CD4-positive, alpha-beta T cell (primary cell): ENCODE measurements at regions not wholly inside any gene's neighbourhood (a gene's known extent, or its start where the extent isn't known, plus 50 kb on each side); places are given as distances from the start of the nearest gene placed in this dataset.

Experiments used
- ATAC-seq: fragments of 200-7000 bp; cut with Tn5 transposase; one replicate; pipeline ENCODE4 v1.10.0; 2022; ENCODE audit warnings: mild to moderate bottlenecking; ENCODE audit not compliant: poor library complexity
- CTCF ChIA-PET: fragments of 350-600 bp; sonication (Branson Sonifier 250); formaldehyde crosslinking; loops from one replicate; lab custom pipeline; 2021; ENCODE audit warnings: antibody characterized with exemption, inconsistent platforms; lab: Charles Lee
- POLR2A ChIA-PET: fragments of 350-600 bp; sonication (Branson Sonifier 250); formaldehyde crosslinking; loops from one replicate; lab custom pipeline; 2021; ENCODE audit warnings: antibody characterized with exemption, inconsistent platforms; lab: Charles Lee
- DNase-seq, 14 experiments: peaks; one replicate each; pipeline ENCODE4 v3.0.0-alpha.2; 2013 to 2020; ENCODE audit warnings: mixed read lengths in 2 of 14
- H3K27ac ChIP-seq, 2 donors: one replicate each; pipeline versions ENCODE4 v1.5.1 to v1.7.0; 2013; ENCODE audit warnings: low read length in 2 of 2, low read depth in 1 of 2, mild to moderate bottlenecking in 1 of 2
- H3K27me3 ChIP-seq, 2 experiments: 1 replicate in 1 of 2; 2 replicates in 1 of 2; pipeline versions ENCODE4 v1.6.1 to v1.7.0; 2013; ENCODE audit warnings: low read length in 2 of 2, control low read depth in 1 of 2, mild to moderate bottlenecking in 1 of 2, moderate library complexity in 1 of 2; ENCODE audit not compliant: insufficient read depth in 2 of 2, control insufficient read depth in 1 of 2
- H3K36me3 ChIP-seq: one replicate; pipeline ENCODE4 v1.6.1; 2013; ENCODE audit warnings: low read length, control low read depth; ENCODE audit not compliant: insufficient read depth
- H3K4me1 ChIP-seq: one replicate; pipeline ENCODE4 v1.6.1; 2013; ENCODE audit warnings: low read length, control low read depth; ENCODE audit not compliant: insufficient read depth
- H3K4me3 ChIP-seq: one replicate; pipeline ENCODE4 v1.5.1; 2013; ENCODE audit warnings: mild to moderate bottlenecking, low read length, moderate library complexity
- H3K9me3 ChIP-seq, 2 experiments: 1 replicate in 1 of 2; 2 replicates in 1 of 2; pipeline versions ENCODE4 v1.6.1 to v1.7.0; 2013; ENCODE audit warnings: low read length in 2 of 2, mild to moderate bottlenecking in 2 of 2, control low read depth in 1 of 2, moderate library complexity in 1 of 2; ENCODE audit not compliant: control insufficient read depth in 1 of 2, insufficient read depth in 1 of 2
- H3K27ac Mint-ChIP-seq: one replicate; pipeline ENCODE4 v1.8.0; 2020; ENCODE audit warnings: mixed read lengths
- H3K27me3 Mint-ChIP-seq: one replicate; pipeline ENCODE4 v1.8.0; 2021; ENCODE audit warnings: mixed read lengths
- H3K36me3 Mint-ChIP-seq: one replicate; pipeline ENCODE4 v1.8.0; 2021; ENCODE audit warnings: low read depth, mixed read lengths
- H3K4me1 Mint-ChIP-seq: one replicate; pipeline ENCODE4 v1.8.0; 2021; ENCODE audit warnings: low read depth, mixed read lengths
- H3K4me3 Mint-ChIP-seq: one replicate; pipeline ENCODE4 v1.8.0; 2020; ENCODE audit warnings: mild to moderate bottlenecking, mixed read lengths
- H3K9me3 Mint-ChIP-seq: one replicate; pipeline ENCODE4 v1.8.0; 2020; ENCODE audit warnings: mixed read lengths
- intact Hi-C, 2 experiments: fragments of 100-400 bp; cut with DNase I in 1 of 2; cut with micrococcal nuclease in 1 of 2; formaldehyde crosslinking; loops; one replicate each; pipeline versions ENCODE4 v1.15.1 to v1.9.0; 2023 to 2025; cut with DNase I, micrococcal nuclease
- TF ChIP-seq, protein P1 (sequence below): fragments of 200-600 bp; IDR thresholded peaks from one replicate; pipeline ENCODE4 v1.8.0; 2022; ENCODE audit warnings: antibody characterized with exemption, mild to moderate bottlenecking

GRCh38 chr1:57725318-57725717, 301.5 kb upstream of the DAB1 start:
- H3K27me3 Mint-ChIP-seq = no peaks in the 10 kb centered on the region
- DNase-seq = no peak
- Histone ChIP-seq H3K9me3 (no peaks in the 10 kb centered on the region), H3K36me3 (no peaks in the 10 kb centered on the region), H3K27ac (no peak overlapping the region), H3K4me3 (no peak overlapping the region), H3K27me3 (no peaks in the 10 kb centered on the region), H3K4me1 (no peaks in the 10 kb centered on the region)
- H3K36me3 Mint-ChIP-seq = no peaks in the 10 kb centered on the region
- intact Hi-C loops = no loop called here
- no peak overlapping the region for H3K27ac Mint-ChIP-seq
- H3K9me3 Mint-ChIP-seq = no peaks in the 10 kb centered on the region
- ATAC-seq = no peak
- ChIA-PET POLR2A (no interaction called here), CTCF (no interaction called here)
- H3K4me3 Mint-ChIP-seq = no peak overlapping the region
- no peaks in the 10 kb centered on the region for H3K4me1 Mint-ChIP-seq
- TF ChIP-seq, protein P1, sequence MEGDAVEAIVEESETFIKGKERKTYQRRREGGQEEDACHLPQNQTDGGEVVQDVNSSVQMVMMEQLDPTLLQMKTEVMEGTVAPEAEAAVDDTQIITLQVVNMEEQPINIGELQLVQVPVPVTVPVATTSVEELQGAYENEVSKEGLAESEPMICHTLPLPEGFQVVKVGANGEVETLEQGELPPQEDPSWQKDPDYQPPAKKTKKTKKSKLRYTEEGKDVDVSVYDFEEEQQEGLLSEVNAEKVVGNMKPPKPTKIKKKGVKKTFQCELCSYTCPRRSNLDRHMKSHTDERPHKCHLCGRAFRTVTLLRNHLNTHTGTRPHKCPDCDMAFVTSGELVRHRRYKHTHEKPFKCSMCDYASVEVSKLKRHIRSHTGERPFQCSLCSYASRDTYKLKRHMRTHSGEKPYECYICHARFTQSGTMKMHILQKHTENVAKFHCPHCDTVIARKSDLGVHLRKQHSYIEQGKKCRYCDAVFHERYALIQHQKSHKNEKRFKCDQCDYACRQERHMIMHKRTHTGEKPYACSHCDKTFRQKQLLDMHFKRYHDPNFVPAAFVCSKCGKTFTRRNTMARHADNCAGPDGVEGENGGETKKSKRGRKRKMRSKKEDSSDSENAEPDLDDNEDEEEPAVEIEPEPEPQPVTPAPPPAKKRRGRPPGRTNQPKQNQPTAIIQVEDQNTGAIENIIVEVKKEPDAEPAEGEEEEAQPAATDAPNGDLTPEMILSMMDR = no peak

- Mint-ChIP-seq H3K36me3 (no peaks in the 10 kb centered on the region), H3K9me3 (no peaks in the 10 kb centered on the region), H3K4me1 (no peaks in the 10 kb centered on the region), H3K27ac (no peak overlapping the region), H3K27me3 (no peaks in the 10 kb centered on the region), H3K4me3 (no peak overlapping the region)
- intact Hi-C loops = no loop called here
- no peak overlapping the region for H3K27ac ChIP-seq
- TF ChIP-seq, protein P1 = no peak
- ChIA-PET CTCF (no interaction called here), POLR2A (no interaction called here)
- no peak overlapping the region for H3K4me3 ChIP-seq
- no peaks in the 10 kb centered on the region for H3K9me3 ChIP-seq
- ATAC-seq (no peak), DNase-seq (no peak)
- no peaks in the 10 kb centered on the region for H3K27me3 ChIP-seq
- H3K36me3 ChIP-seq = no peaks in the 10 kb centered on the region
- H3K4me1 ChIP-seq = no peaks in the 10 kb centered on the region
These were observed 300.7 kb upstream of the DAB1 start for GRCh38 chr1:57724535-57724934.

DNA sequence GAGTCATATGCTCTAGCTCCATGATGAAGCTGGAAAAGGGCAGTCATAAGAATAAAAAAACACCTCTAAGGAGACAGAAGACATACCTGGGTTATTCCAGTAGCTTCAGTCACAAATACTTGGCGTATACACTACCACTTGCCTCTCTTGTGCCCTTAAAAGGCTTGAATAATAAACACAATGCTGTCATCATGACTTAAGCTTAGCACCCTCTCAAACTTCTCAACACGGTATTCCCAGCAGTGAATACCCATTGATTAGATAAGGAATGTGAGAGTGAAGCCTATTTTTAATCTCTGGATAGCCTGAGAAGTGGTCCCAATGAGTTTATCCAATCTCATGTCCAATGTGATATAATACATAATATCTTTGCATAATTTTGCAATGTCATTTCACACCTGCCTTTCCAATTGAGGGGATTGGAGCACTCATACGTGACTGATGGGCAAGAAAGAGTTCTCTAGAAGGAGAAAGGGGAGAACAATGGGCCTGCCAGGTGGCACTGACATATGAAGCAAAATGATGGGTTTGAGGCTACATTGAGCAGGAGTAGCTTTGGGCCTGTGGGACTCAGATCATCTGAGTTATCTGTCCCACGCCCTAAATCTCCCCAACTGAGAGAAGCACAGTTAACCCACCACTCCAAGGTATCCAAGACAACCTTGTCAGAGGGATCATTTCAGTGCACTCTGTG, 298.6 kb upstream of the DAB1 start:
- Mint-ChIP-seq H3K27me3 (no peaks in the 10 kb centered on the region), H3K9me3 (no peaks in the 10 kb centered on the region), H3K27ac (no peak overlapping the region), H3K4me1 (no peaks in the 10 kb centered on the region), H3K36me3 (no peaks in the 10 kb centered on the region), H3K4me3 (no peak overlapping the region)
- no peak for DNase-seq
- POLR2A ChIA-PET = no interaction called here
- Histone ChIP-seq H3K4me1 (no peaks in the 10 kb centered on the region), H3K4me3 (no peak overlapping the region), H3K27ac (no peak overlapping the region), H3K9me3 (no peaks in the 10 kb centered on the region), H3K27me3 (no peaks in the 10 kb centered on the region), H3K36me3 (no peaks in the 10 kb centered on the region)
- ATAC-seq = no peak
- CTCF ChIA-PET = interaction anchor here (1.3 to 1.5 kb wide), 2 partner anchors 10 to 29 kb away, joined by 3 read pairs; no protein-coding TSS in a partner anchor
- TF ChIP-seq, protein P1 = no peak
- intact Hi-C loops = no loop called here
